ENCODE measurements at regions not wholly inside any gene's neighbourhood (a gene's known extent, or its start where the extent isn't known, plus 50 kb on each side); places are given as distances from the start of the nearest gene placed in this dataset.
"Not testable (repeated sequence)": the region's sequence is repeated elsewhere in the genome, so short reads cannot be mapped to it uniquely, and the experiment has no call there.

GRCh38 chr1:173300061-173301044, 93.2 kb upstream of the TNFSF4 start:
- no peak for DNase-seq (ENCODE audit: low read depth in 2 of 2)

- DNase-seq (ENCODE audit: low read depth in 2 of 2): no peak
Measured at GRCh38 chr1:173301507-173301906, 94.4 kb upstream of the TNFSF4 start.

- no peak for DNase-seq (ENCODE audit: low read depth in 2 of 2)
Measured at GRCh38 chr1:173302366-173302765, 95.2 kb upstream of the TNFSF4 start.

- DNase-seq (ENCODE audit: low read depth in 2 of 2): no peak
Measured at GRCh38 chr1:173302890-173303829, 96.0 kb upstream of the TNFSF4 start.

GRCh38 chr1:173303984-173304383, 96.9 kb upstream of the TNFSF4 start:
- no peak for DNase-seq (ENCODE audit: low read depth in 2 of 2)

GRCh38 chr1:173304529-173305227, 97.5 kb upstream of the TNFSF4 start:
- no peak for DNase-seq (ENCODE audit: low read depth in 2 of 2)

GRCh38 chr1:173307845-173308244, 100.7 kb upstream of the TNFSF4 start:
- DNase-seq (ENCODE audit: low read depth in 2 of 2): no peak

- DNase-seq (ENCODE audit: low read depth in 2 of 2): no peak
Measured at GRCh38 chr1:173314656-173315055, 107.5 kb upstream of the TNFSF4 start.

GRCh38 chr1:173315296-173315695, 108.2 kb upstream of the TNFSF4 start:
- DNase-seq (ENCODE audit: low read depth in 2 of 2): no peak

GRCh38 chr1:173318788-173319187, 111.7 kb upstream of the TNFSF4 start:
- no peak for DNase-seq (ENCODE audit: low read depth in 2 of 2)

- DNase-seq (ENCODE audit: low read depth in 2 of 2): not testable (repeated sequence)
Measured at GRCh38 chr1:173324352-173324751, 117.2 kb upstream of the TNFSF4 start.

- DNase-seq (ENCODE audit: low read depth in 2 of 2): not testable (repeated sequence)
Measured at GRCh38 chr1:173327987-173328386, 120.9 kb upstream of the TNFSF4 start.

GRCh38 chr1:173328961-173329360, 121.8 kb upstream of the TNFSF4 start:
- no peak for DNase-seq (ENCODE audit: low read depth in 2 of 2)

GRCh38 chr1:173329726-173330125, 122.6 kb upstream of the TNFSF4 start:
- peak; percentile 20 to 28 for DNase-seq (ENCODE audit: low read depth in 2 of 2)

GRCh38 chr1:173330149-173330951, 123.2 kb upstream of the TNFSF4 start:
- DNase-seq (ENCODE audit: low read depth in 2 of 2): peak; percentile 26 to 28

GRCh38 chr1:173330952-173331548, 123.9 kb upstream of the TNFSF4 start:
- not testable (repeated sequence) for DNase-seq (ENCODE audit: low read depth in 2 of 2)

GRCh38 chr1:173332026-173332425, 124.9 kb upstream of the TNFSF4 start:
- no peak for DNase-seq (ENCODE audit: low read depth in 2 of 2)

- DNase-seq (ENCODE audit: low read depth in 2 of 2): no peak
Measured at GRCh38 chr1:173333581-173333980, 126.5 kb upstream of the TNFSF4 start.

GRCh38 chr1:173337126-173337525, 130.0 kb upstream of the TNFSF4 start:
- DNase-seq (ENCODE audit: low read depth in 2 of 2): no peak

- no peak for DNase-seq (ENCODE audit: low read depth in 2 of 2)
Measured at GRCh38 chr1:173341307-173341706, 134.2 kb upstream of the TNFSF4 start.
